ENCODE measurements at regions not wholly inside any gene's neighbourhood (a gene's known extent, or its start where the extent isn't known, plus 50 kb on each side); places are given as distances from the start of the nearest gene placed in this dataset.

DNA sequence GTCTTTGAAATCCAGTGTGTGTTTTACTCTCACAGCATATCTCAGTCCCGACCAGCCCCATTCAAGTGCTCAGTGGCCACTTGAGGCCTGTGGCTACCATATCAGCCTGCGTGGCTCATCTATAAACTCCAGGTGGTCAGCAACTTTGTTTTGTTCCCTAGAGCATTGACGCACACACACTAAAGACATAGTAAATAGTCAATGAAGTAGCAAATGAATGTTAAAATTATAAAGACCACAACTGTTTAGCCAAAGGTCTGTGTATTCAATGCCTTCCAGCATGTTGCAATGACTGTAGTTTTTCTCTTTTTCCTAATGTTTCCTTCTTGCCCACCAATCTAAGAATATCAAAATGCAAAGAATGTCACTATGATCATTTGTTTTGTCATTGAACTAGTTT is 238.2 kb upstream of the ZNF217 start:
- intact Hi-C loops (cut with DNase I), result loop anchor here (10.0 kb wide), 1 partner anchor 213 kb away; no protein-coding TSS in a partner anchor
- no peak for DNase-seq (ENCODE audit: low spot score in 2 of 2)
- no peaks in the 10 kb centered on the region for H3K27me3 ChIP-seq
- no peaks in the 10 kb centered on the region for H3K36me3 ChIP-seq
- H3K4me1 ChIP-seq, result peaks cover 0 to 19% of the 10 kb centered on the region in 2 donors
- TF ChIP-seq, protein P1, sequence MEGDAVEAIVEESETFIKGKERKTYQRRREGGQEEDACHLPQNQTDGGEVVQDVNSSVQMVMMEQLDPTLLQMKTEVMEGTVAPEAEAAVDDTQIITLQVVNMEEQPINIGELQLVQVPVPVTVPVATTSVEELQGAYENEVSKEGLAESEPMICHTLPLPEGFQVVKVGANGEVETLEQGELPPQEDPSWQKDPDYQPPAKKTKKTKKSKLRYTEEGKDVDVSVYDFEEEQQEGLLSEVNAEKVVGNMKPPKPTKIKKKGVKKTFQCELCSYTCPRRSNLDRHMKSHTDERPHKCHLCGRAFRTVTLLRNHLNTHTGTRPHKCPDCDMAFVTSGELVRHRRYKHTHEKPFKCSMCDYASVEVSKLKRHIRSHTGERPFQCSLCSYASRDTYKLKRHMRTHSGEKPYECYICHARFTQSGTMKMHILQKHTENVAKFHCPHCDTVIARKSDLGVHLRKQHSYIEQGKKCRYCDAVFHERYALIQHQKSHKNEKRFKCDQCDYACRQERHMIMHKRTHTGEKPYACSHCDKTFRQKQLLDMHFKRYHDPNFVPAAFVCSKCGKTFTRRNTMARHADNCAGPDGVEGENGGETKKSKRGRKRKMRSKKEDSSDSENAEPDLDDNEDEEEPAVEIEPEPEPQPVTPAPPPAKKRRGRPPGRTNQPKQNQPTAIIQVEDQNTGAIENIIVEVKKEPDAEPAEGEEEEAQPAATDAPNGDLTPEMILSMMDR (IDR thresholded peaks at IDR 0.05), result no peak
- no peak overlapping the region for H3K4me3 ChIP-seq
- no peaks in the 10 kb centered on the region for H3K9me3 ChIP-seq
- no peak overlapping the region for H3K27ac ChIP-seq

DNA sequence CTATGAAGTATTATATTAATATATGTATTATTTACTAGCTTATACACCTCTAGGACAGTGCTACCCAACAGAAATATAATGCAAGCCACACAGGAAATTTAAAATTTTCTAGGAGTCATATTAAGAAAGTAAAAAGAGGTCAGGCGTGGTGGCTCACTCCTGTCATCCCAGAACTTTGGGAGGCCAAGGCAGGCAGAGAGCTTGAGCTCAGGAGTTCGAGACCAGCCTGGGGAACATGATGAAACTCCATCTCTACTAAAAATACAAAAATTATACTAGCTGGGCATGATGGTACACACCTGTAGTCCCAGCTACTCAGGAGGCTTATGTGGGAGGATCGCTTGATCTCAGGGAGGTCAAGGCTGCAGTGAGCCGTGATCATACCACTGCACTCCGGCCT is 237.6 kb upstream of the ZNF217 start:
- H3K27ac ChIP-seq, result peak overlapping the region in 1 of 2 donors; percentile 85
- intact Hi-C loops (cut with DNase I), result loop anchor here (10.0 kb wide), 1 partner anchor 214 kb away; no protein-coding TSS in a partner anchor
- TF ChIP-seq, protein P1 (IDR thresholded peaks at IDR 0.05), result no peak

DNA sequence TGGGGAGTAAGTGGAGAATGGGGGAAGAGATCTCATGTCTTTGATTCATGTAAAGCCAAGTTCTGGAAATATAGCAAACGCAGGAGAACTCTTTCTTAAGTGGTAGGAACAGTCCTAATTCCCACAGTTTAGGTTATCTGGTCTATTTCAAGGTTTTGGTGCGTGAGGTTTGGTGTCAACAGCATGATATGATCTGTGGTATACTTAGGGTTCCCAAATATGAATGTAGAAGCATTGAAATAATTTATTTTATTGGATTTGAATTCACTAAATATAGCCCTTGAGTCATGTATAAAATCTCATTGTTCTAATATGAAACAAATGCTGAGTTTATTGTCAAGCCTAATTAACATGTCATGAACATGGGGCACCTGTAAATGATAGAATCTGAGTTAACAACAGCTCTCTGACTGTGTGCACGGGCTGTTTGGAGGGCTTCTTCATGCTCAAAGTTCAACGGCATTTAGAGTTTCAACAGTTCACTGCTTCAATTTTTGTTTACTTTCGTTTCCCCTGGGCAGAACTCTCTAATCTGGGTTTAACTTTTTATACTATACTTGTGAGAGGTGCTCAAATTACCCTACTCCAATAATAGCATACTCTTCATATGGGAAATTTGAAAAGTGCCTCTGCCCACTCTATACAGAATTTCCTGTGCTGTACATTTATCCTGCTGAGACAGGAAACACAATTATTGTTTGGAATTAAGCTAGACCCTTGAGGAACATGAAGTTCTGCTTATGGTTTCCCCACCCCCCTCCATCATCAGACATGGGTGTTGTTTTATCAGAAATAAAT is 236.3 kb upstream of the ZNF217 start:
- H3K4me1 ChIP-seq, result peaks cover 0 to 19% of the 10 kb centered on the region in 2 donors
- peak overlapping the region; percentile 85 to 93 for H3K27ac ChIP-seq
- H3K36me3 ChIP-seq, result no peaks in the 10 kb centered on the region
- no peak for DNase-seq (ENCODE audit: low spot score in 2 of 2)
- TF ChIP-seq, protein P1 (IDR thresholded peaks at IDR 0.05), result no peak
- intact Hi-C loops (cut with DNase I), result loop anchor here (1.0 to 10.0 kb wide), 5 partner anchors 37 to 238 kb away; partner anchors contain the start of gene ZNF217
- H3K9me3 ChIP-seq, result no peaks in the 10 kb centered on the region
- H3K27me3 ChIP-seq, result no peaks in the 10 kb centered on the region
- H3K4me3 ChIP-seq, result peak overlapping the region; percentile 48 to 49

More for the DNA sequence above, 237.6 kb upstream of the ZNF217 start:
- H3K4me1 ChIP-seq, result peaks cover 0 to 19% of the 10 kb centered on the region in 2 donors
- no peak for DNase-seq (ENCODE audit: low spot score in 2 of 2)
- H3K4me3 ChIP-seq, result no peak overlapping the region
- no peaks in the 10 kb centered on the region for H3K9me3 ChIP-seq
- no peaks in the 10 kb centered on the region for H3K27me3 ChIP-seq
- no peaks in the 10 kb centered on the region for H3K36me3 ChIP-seq

GRCh38 chr20:53829255-53829723 is 235.7 kb upstream of the ZNF217 start:
- no peak for DNase-seq (ENCODE audit: low spot score in 2 of 2)
- Histone ChIP-seq H3K27me3 (no peaks in the 10 kb centered on the region), H3K4me3 (peak overlapping the region; percentile 48 to 49), H3K27ac (peak overlapping the region; percentile 85 to 93), H3K9me3 (no peaks in the 10 kb centered on the region), H3K4me1 (peaks cover 0 to 19% of the 10 kb centered on the region in 2 donors), H3K36me3 (no peaks in the 10 kb centered on the region)
- intact Hi-C loops (cut with DNase I), result loop anchor here (1.0 to 5.0 kb wide), 4 partner anchors 38 to 237 kb away; partner anchors contain the start of gene ZNF217
- TF ChIP-seq, protein P1 (IDR thresholded peaks at IDR 0.05), result no peak

GRCh38 chr20:53828682-53829254 is 235.1 kb upstream of the ZNF217 start:
- Histone ChIP-seq H3K27me3 (no peaks in the 10 kb centered on the region), H3K36me3 (no peaks in the 10 kb centered on the region), H3K4me3 (peak overlapping the region; percentile 48 to 49), H3K9me3 (no peaks in the 10 kb centered on the region), H3K4me1 (peaks cover 0 to 19% of the 10 kb centered on the region in 2 donors), H3K27ac (peak overlapping the region; percentile 85 to 93)
- TF ChIP-seq, protein P1 (IDR thresholded peaks at IDR 0.05), result no peak
- intact Hi-C loops (cut with DNase I), result loop anchor here (1.0 to 5.0 kb wide), 4 partner anchors 39 to 236 kb away; partner anchors contain the start of gene ZNF217
- peak in 1 of 2 donors; percentile 75 for DNase-seq (ENCODE audit: low spot score in 2 of 2)

Data from ascending aorta (tissue), 2 donors.